Caco-2 (cell line): ENCODE measurements at regions not wholly inside any gene's neighbourhood (a gene's known extent, or its start where the extent isn't known, plus 50 kb on each side); places are given as distances from the start of the nearest gene placed in this dataset.

ENCODE experiments used
- BruUV-seq: library from RNA; stranded (reverse); fragments of 400-500 nt; replicated peaks from 2 replicates; lab custom pipeline; 2021; lab: Mats Ljungman, UMichigan
- CTCF ChIA-PET: fragments of 300-600 bp; sonication (Branson Sonifier 250); formaldehyde crosslinking; loops from one replicate; lab custom pipeline; 2022; ENCODE audit warnings: antibody characterized with exemption; lab: Charles Lee
- POLR2A ChIA-PET: fragments of 300-600 bp; sonication (Branson Sonifier 250); formaldehyde crosslinking; loops from one replicate; lab custom pipeline; 2022; ENCODE audit warnings: antibody characterized with exemption; lab: Charles Lee
- DNase-seq, 2 experiments: peaks; one replicate each; pipeline versions ENCODE4 v3.0.0 to v3.0.0-alpha.2; 2020 to 2022
- H3K27me3 ChIP-seq: replicated peaks from 2 replicates; pipeline ENCODE4 v1.6.0; 2011; ENCODE audit warnings: low read length; ENCODE audit not compliant: control insufficient read depth, insufficient read depth
- H3K36me3 ChIP-seq: 2 replicates; pipeline ENCODE4 v1.5.1; 2011; ENCODE audit warnings: low read length; ENCODE audit not compliant: control insufficient read depth, insufficient read depth
- H3K4me1 ChIP-seq: fragments of 250-450 bp; sonication (Bioruptor Pico); 2 replicates; pipeline ENCODE4 v1.5.1; 2020; ENCODE audit warnings: mild to moderate bottlenecking
- H3K4me3 ChIP-seq: 2 replicates; pipeline ENCODE4 v1.5.1; 2011; ENCODE audit warnings: low read depth, mild to moderate bottlenecking, control low read depth, low read length
- H3K9me3 ChIP-seq: fragments of 250-450 bp; sonication (Bioruptor Pico); 2 replicates; pipeline ENCODE4 v1.5.1; 2020; ENCODE audit warnings: mild to moderate bottlenecking, moderate library complexity
- H3K27ac Mint-ChIP-seq: one replicate; pipeline ENCODE4 v1.8.0; 2022; ENCODE audit warnings: mixed read lengths; ENCODE audit not compliant: unreplicated experiment
- H3K27me3 Mint-ChIP-seq: one replicate; pipeline ENCODE4 v1.8.0; 2022; ENCODE audit warnings: mixed read lengths; ENCODE audit not compliant: insufficient read depth, unreplicated experiment
- H3K36me3 Mint-ChIP-seq: one replicate; pipeline ENCODE4 v1.8.0; 2022; ENCODE audit warnings: mild to moderate bottlenecking, mixed read lengths; ENCODE audit not compliant: insufficient read depth, unreplicated experiment
- H3K4me1 Mint-ChIP-seq: one replicate; pipeline ENCODE4 v1.8.0; 2022; ENCODE audit warnings: low read depth, mixed read lengths; ENCODE audit not compliant: unreplicated experiment
- H3K4me3 Mint-ChIP-seq: one replicate; pipeline ENCODE4 v1.8.0; 2022; ENCODE audit warnings: mild to moderate bottlenecking, moderate library complexity, mixed read lengths; ENCODE audit not compliant: unreplicated experiment
- H3K9me3 Mint-ChIP-seq: one replicate; pipeline ENCODE4 v1.8.0; 2022; ENCODE audit warnings: mixed read lengths; ENCODE audit not compliant: unreplicated experiment
- intact Hi-C: fragments of 100-400 bp; cut with micrococcal nuclease; formaldehyde crosslinking; loops from one replicate; pipeline ENCODE4 v1.10.0; 2022; ENCODE audit not compliant: unreplicated experiment
- TF ChIP-seq, protein P1 (sequence below), 2 experiments: fragments of 200-600 bp in 1 of 2; IDR thresholded peaks; 1 replicate in 1 of 2; 2 replicates in 1 of 2; pipeline versions ENCODE4 v1.5.1 to v1.8.0; 2011 to 2022; ENCODE audit warnings: antibody characterized with exemption in 1 of 2, control low read depth in 1 of 2, inconsistent platforms in 1 of 2, low read depth in 1 of 2, low read length in 1 of 2, mild to moderate bottlenecking in 1 of 2, moderate library complexity in 1 of 2; ENCODE audit not compliant: insufficient read depth in 1 of 2, severe bottlenecking in 1 of 2, unreplicated experiment in 1 of 2

DNA sequence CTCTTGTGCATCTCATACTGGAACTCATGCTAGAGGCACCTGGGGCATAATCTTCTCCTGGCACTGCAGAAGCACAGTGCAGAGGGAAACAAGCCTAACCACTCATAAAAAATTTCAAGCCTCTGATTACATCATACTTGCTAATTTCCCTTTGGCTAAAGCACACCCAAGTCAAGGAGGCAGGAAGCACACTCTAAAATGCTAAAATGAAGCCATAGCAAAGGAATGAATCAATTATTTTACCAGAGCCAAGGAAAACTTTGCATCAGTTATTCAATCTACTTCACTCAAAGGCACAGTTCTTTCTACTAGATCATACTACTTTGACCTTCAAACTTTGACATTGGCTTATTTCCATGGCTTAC is 79.6 kb upstream of the SPOPL start:
- TF ChIP-seq, protein P1, sequence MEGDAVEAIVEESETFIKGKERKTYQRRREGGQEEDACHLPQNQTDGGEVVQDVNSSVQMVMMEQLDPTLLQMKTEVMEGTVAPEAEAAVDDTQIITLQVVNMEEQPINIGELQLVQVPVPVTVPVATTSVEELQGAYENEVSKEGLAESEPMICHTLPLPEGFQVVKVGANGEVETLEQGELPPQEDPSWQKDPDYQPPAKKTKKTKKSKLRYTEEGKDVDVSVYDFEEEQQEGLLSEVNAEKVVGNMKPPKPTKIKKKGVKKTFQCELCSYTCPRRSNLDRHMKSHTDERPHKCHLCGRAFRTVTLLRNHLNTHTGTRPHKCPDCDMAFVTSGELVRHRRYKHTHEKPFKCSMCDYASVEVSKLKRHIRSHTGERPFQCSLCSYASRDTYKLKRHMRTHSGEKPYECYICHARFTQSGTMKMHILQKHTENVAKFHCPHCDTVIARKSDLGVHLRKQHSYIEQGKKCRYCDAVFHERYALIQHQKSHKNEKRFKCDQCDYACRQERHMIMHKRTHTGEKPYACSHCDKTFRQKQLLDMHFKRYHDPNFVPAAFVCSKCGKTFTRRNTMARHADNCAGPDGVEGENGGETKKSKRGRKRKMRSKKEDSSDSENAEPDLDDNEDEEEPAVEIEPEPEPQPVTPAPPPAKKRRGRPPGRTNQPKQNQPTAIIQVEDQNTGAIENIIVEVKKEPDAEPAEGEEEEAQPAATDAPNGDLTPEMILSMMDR (IDR thresholded peaks at IDR 0.05; ENCODE audit: insufficient read depth in 1 of 2, low read depth in 1 of 2, low read length in 1 of 2, severe bottlenecking in 1 of 2, unreplicated experiment in 1 of 2): no peak
- H3K27me3 Mint-ChIP-seq: no peaks in the 10 kb centered on the region
- H3K27me3 ChIP-seq: no peaks in the 10 kb centered on the region
- H3K36me3 Mint-ChIP-seq: no peaks in the 10 kb centered on the region
- peak overlapping the region; percentile 62 for H3K27ac Mint-ChIP-seq
- DNase-seq: peak in 1 of 2 experiments; percentile 22
- peaks cover 15% of the 10 kb centered on the region for H3K4me1 Mint-ChIP-seq
- 0 out of 2 replicates have a peak, but pooled peaks cover 1% of the 10 kb centered on the region for H3K36me3 ChIP-seq
- no peak overlapping the region for H3K4me3 ChIP-seq
- ChIA-PET CTCF (no interaction called here), POLR2A (no interaction called here)
- H3K9me3 Mint-ChIP-seq: peaks cover 32% of the 10 kb centered on the region
- H3K9me3 ChIP-seq: peaks cover 17% of the 10 kb centered on the region
- no peak overlapping the region for H3K4me3 Mint-ChIP-seq
- H3K4me1 ChIP-seq: peaks cover 38% of the 10 kb centered on the region
- BruUV-seq: no TSS peak
- intact Hi-C loops: loop anchor here (5.0 kb wide), 1 partner anchor 70 kb away; no protein-coding TSS in a partner anchor

DNA sequence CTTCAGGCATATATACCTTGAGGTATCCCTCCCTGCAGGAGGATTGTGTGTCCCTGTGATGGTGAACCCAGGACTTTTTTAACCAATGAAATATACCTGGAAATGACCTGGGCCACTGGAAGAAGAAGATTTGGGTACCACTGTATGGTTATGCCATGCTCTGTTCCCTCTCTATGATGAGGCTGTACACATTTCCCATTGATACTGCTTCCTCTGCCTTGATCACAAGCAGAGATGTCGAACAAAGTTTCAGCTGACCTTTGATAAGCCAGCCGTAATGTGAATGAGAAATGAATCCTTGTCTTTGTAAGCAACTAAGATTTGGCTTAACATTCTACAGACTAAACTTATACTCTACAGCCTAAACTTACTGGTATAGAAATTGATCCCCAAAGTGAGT is 78.4 kb upstream of the SPOPL start:
- H3K4me3 ChIP-seq: no peak overlapping the region
- Mint-ChIP-seq H3K9me3 (peaks cover 37% of the 10 kb centered on the region), H3K4me3 (no peak overlapping the region), H3K27ac (no peak overlapping the region), H3K4me1 (peaks cover 15% of the 10 kb centered on the region), H3K36me3 (no peaks in the 10 kb centered on the region), H3K27me3 (no peaks in the 10 kb centered on the region)
- no peaks in the 10 kb centered on the region for H3K27me3 ChIP-seq
- peaks cover 26% of the 10 kb centered on the region for H3K9me3 ChIP-seq
- no peak for DNase-seq
- TF ChIP-seq, protein P1 (IDR thresholded peaks at IDR 0.05; ENCODE audit: insufficient read depth in 1 of 2, low read depth in 1 of 2, low read length in 1 of 2, severe bottlenecking in 1 of 2, unreplicated experiment in 1 of 2): no peak
- BruUV-seq: no TSS peak
- intact Hi-C loops: loop anchor here (5.0 kb wide), 1 partner anchor 69 kb away; no protein-coding TSS in a partner anchor
- POLR2A ChIA-PET: no interaction called here
- H3K4me1 ChIP-seq: peaks cover 38% of the 10 kb centered on the region
- 0 out of 2 replicates have a peak, but pooled peaks cover 1% of the 10 kb centered on the region for H3K36me3 ChIP-seq
- CTCF ChIA-PET: no interaction called here

DNA sequence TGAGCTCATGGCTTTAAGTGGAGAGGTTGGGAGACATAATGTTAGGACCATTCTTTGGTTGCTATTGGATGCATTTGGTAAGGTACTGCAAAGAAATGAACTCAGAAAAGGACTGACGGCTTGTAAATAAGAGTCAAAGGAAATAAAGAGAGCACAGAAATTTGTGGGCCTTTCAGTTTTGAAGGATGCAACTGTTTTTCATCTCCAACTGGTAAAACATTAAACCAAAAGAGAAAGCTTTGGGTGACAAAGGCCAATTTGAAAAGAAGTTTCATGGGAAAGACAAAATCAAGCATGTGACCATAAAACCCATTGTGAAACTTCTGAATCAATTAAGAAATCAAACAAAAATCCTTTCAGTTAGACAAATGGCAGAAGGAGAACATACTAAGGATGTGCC is 77.8 kb upstream of the SPOPL start:
- Histone ChIP-seq H3K4me1 (peaks cover 38% of the 10 kb centered on the region), H3K36me3 (0 out of 2 replicates have a peak, but pooled peaks cover 1% of the 10 kb centered on the region), H3K9me3 (peaks cover 29% of the 10 kb centered on the region), H3K4me3 (no peak overlapping the region), H3K27me3 (no peaks in the 10 kb centered on the region)
- Mint-ChIP-seq H3K27ac (no peak overlapping the region), H3K9me3 (peaks cover 37% of the 10 kb centered on the region), H3K36me3 (no peaks in the 10 kb centered on the region), H3K4me3 (no peak overlapping the region), H3K27me3 (no peaks in the 10 kb centered on the region), H3K4me1 (peaks cover 17% of the 10 kb centered on the region)
- intact Hi-C loops: loop anchor here (5.0 kb wide), 1 partner anchor 69 kb away; no protein-coding TSS in a partner anchor
- ChIA-PET CTCF (no interaction called here), POLR2A (no interaction called here)
- TF ChIP-seq, protein P1 (IDR thresholded peaks at IDR 0.05; ENCODE audit: insufficient read depth in 1 of 2, low read depth in 1 of 2, low read length in 1 of 2, severe bottlenecking in 1 of 2, unreplicated experiment in 1 of 2): no peak
- BruUV-seq: no TSS peak
- no peak for DNase-seq
